Esophagus squamous epithelium (tissue), 5 donors: ENCODE measurements at regions not wholly inside any gene's neighbourhood (a gene's known extent, or its start where the extent isn't known, plus 50 kb on each side); places are given as distances from the start of the nearest gene placed in this dataset.

ENCODE experiments used
- DNase-seq: peaks from one replicate; lab custom pipeline; 2025; lab: John Stamatoyannopoulos, UW
- H3K27ac ChIP-seq, 4 donors: fragments of 200-600 bp; sonication (generic); one replicate each; pipeline ENCODE4 v1.5.1; 2016 to 2019; ENCODE audit warnings: mild to moderate bottlenecking in 1 of 4
- H3K27me3 ChIP-seq, 4 donors: fragments of 200-600 bp; sonication (generic); 1 replicate in 3 of 4; 2 replicates in 1 of 4; pipeline versions ENCODE4 v1.5.1 to v1.6.0; 2017 to 2021; ENCODE audit warnings: antibody characterized with exemption in 1 of 4
- H3K36me3 ChIP-seq, 3 donors: fragments of 200-600 bp; sonication (generic); one replicate each; pipeline ENCODE4 v1.5.1; 2016 to 2019
- H3K4me1 ChIP-seq, 3 donors: fragments of 200-600 bp; sonication (generic); one replicate each; pipeline ENCODE4 v1.5.1; 2017 to 2019
- H3K4me3 ChIP-seq, 4 donors: fragments of 200-600 bp; sonication (generic); 1 replicate in 3 of 4; 2 replicates in 1 of 4; pipeline ENCODE4 v1.5.1; 2016 to 2019; ENCODE audit warnings: mild to moderate bottlenecking in 2 of 4, moderate library complexity in 1 of 4
- H3K9me3 ChIP-seq, 3 donors: fragments of 200-600 bp; sonication (generic); one replicate each; pipeline ENCODE4 v1.5.1; 2016 to 2019
- CTCF ChIP-seq, 6 experiments: fragments of 450-650 bp in 4 of 6; fragments of 200-600 bp in 2 of 6; sonication (generic) in 2 of 6; IDR thresholded peaks; one replicate each; pipeline ENCODE4 v1.5.1; 2016 to 2019; ENCODE audit warnings: antibody characterized with exemption in 6 of 6, mild to moderate bottlenecking in 4 of 6, moderate library complexity in 4 of 6
- POLR2A ChIP-seq, 4 donors: fragments of 450-650 bp; IDR thresholded peaks; one replicate each; pipeline ENCODE4 v1.6.1; 2017; ENCODE audit warnings: antibody characterized with exemption in 4 of 4, mild to moderate bottlenecking in 4 of 4, moderate library complexity in 3 of 4
- WGBS, 2 donors: methylation state at CpG; one replicate each; pipeline ENCODE4 v1.1.5; 2018; 5-methylcytosine and 5-hydroxymethylcytosine counted together
- intact Hi-C: fragments of 100-400 bp; cut with DNase I; formaldehyde crosslinking; loops from one replicate; pipeline ENCODE4 v1.15.0; 2022
- donor health status: DM: yes; HTN: yes; CAD: no.

GRCh38 chr10:1942478-1942877 is 205.2 kb upstream of the ADARB2 start:
- Histone ChIP-seq H3K27me3 (no peaks in the 10 kb centered on the region), H3K4me3 (no peak overlapping the region), H3K36me3 (no peaks in the 10 kb centered on the region), H3K27ac (no peak overlapping the region), H3K4me1 (no peaks in the 10 kb centered on the region), H3K9me3 (no peaks in the 10 kb centered on the region)
- 38 to 54% methylated on average over 7 of the region's 7 CpGs for WGBS, 2 donors
- DNase-seq: no peak
- TF ChIP-seq POLR2A (IDR thresholded peaks at IDR 0.05) (no peak), CTCF (IDR thresholded peaks at IDR 0.05) (no peak)
- intact Hi-C loops: no loop called here

- intact Hi-C loops: no loop called here
- no peaks in the 10 kb centered on the region for H3K4me1 ChIP-seq
- no peaks in the 10 kb centered on the region for H3K9me3 ChIP-seq
- TF ChIP-seq CTCF (IDR thresholded peaks at IDR 0.05): no peak
- no peak for TF ChIP-seq POLR2A (IDR thresholded peaks at IDR 0.05)
- no peak for DNase-seq
- no peaks in the 10 kb centered on the region for H3K27me3 ChIP-seq
- 72 to 87% methylated on average over 16 to 17 of the region's 17 CpGs for WGBS, 2 donors
- H3K36me3 ChIP-seq: no peaks in the 10 kb centered on the region
- H3K4me3 ChIP-seq: no peak overlapping the region
- no peak overlapping the region for H3K27ac ChIP-seq
Measured at GRCh38 chr10:1939016-1939415, 201.7 kb upstream of the ADARB2 start.

GRCh38 chr10:1938317-1938716 is 201.0 kb upstream of the ADARB2 start:
- Histone ChIP-seq H3K27me3 (no peaks in the 10 kb centered on the region), H3K4me1 (no peaks in the 10 kb centered on the region), H3K27ac (no peak overlapping the region), H3K4me3 (no peak overlapping the region), H3K36me3 (no peaks in the 10 kb centered on the region), H3K9me3 (no peaks in the 10 kb centered on the region)
- no peak for DNase-seq
- intact Hi-C loops: no loop called here
- WGBS, 2 donors: 46 to 53% methylated on average over 7 of the region's 7 CpGs
- TF ChIP-seq CTCF (IDR thresholded peaks at IDR 0.05) (no peak), POLR2A (IDR thresholded peaks at IDR 0.05) (no peak)

GRCh38 chr10:1935912-1936311 is 198.6 kb upstream of the ADARB2 start:
- no peak overlapping the region for H3K4me3 ChIP-seq
- H3K27me3 ChIP-seq: no peaks in the 10 kb centered on the region
- DNase-seq: no peak
- no peak overlapping the region for H3K27ac ChIP-seq
- intact Hi-C loops: no loop called here
- no peaks in the 10 kb centered on the region for H3K36me3 ChIP-seq
- WGBS, 2 donors: 50 to 69% methylated on average over 1 to 4 of the region's 4 CpGs
- TF ChIP-seq CTCF (IDR thresholded peaks at IDR 0.05): no peak
- TF ChIP-seq POLR2A (IDR thresholded peaks at IDR 0.05): no peak
- H3K4me1 ChIP-seq: no peaks in the 10 kb centered on the region
- H3K9me3 ChIP-seq: no peaks in the 10 kb centered on the region

- no peaks in the 10 kb centered on the region for H3K9me3 ChIP-seq
- DNase-seq: no peak
- H3K4me3 ChIP-seq: no peak overlapping the region
- no peak for TF ChIP-seq CTCF (IDR thresholded peaks at IDR 0.05)
- TF ChIP-seq POLR2A (IDR thresholded peaks at IDR 0.05): no peak
- intact Hi-C loops: no loop called here
- H3K36me3 ChIP-seq: no peaks in the 10 kb centered on the region
- H3K4me1 ChIP-seq: no peaks in the 10 kb centered on the region
- H3K27ac ChIP-seq: no peak overlapping the region
- WGBS, 2 donors: 62 to 89% methylated on average over 16 of the region's 16 CpGs
- H3K27me3 ChIP-seq: no peaks in the 10 kb centered on the region
Measured at GRCh38 chr10:1933215-1933614, 195.9 kb upstream of the ADARB2 start.
